NCI-H1417 (cell line): ENCODE measurements at regions not wholly inside any gene's neighbourhood (a gene's known extent, or its start where the extent isn't known, plus 50 kb on each side); places are given as distances from the start of the nearest gene placed in this dataset.
A peak's percentile ranks its signal among the peaks of the same experiment; 100 is the strongest.
"Not testable (repeated sequence)": the region's sequence is repeated elsewhere in the genome, so short reads cannot be mapped to it uniquely, and the experiment has no call there.

Experiments used
- DNase-seq, 3 experiments: peaks; one replicate each; lab custom pipeline; 2025; lab: John Stamatoyannopoulos, UW

DNA sequence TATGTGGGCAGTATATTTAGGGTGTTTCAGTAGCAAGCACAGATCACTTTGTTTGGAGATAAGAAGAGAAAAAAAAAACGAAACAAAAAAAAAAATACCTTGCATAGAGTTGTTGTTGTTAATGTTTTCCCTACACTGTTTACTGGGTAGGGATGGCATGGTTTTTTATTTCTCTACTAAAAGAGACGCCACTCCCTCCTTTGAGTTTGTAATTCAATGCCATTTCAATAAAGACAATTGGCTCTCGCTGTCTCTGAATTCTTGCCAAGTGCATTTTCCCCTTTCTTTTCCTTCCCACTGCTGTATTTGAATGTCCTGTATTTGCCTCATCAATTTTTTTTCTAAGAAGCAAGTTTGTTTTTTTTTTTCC lies 213.9 kb upstream of the UBASH3B start:
- peak in 1 of 3 experiments; percentile 56 for DNase-seq

DNA sequence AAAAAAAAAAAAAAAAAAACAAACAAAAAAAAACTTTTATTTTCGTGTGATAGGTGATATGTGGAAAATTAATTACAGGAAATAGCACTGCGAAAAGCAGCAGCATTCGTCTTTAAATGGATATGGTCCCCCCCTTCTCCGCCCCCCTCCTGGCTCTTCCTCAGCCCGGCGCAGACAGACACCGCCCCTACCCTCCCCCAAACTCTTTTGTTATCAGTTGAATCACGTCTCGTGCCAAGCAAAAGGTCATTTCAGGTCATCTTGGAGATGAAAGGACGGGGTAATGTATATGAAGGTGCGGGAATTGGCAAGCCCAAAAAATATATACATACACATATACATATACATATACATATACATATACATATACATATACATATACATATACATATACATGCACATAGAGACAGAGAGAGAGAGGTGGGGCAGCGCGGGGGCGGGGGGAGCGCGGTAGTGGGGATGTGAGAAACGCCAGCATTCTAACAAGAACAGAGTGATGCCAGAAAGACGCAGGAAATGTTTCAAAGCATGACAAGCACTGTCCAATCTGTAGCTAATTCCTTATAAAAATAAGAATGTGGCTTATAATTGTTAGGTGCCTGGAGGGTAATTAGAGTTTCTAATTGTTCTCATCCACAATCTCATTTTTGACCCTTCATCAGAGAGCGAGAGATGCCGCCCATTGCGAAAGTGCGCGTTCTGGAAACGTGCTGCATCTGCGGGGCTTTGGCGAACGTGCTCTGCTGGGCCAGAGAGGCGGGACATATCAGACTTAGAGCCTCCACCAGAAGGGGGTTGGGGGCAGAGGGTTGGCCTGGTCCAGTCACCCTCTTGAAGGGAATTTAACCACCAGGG lies 214.5 kb upstream of the UBASH3B start:
- DNase-seq: peak in 1 of 3 experiments; percentile 56

DNA sequence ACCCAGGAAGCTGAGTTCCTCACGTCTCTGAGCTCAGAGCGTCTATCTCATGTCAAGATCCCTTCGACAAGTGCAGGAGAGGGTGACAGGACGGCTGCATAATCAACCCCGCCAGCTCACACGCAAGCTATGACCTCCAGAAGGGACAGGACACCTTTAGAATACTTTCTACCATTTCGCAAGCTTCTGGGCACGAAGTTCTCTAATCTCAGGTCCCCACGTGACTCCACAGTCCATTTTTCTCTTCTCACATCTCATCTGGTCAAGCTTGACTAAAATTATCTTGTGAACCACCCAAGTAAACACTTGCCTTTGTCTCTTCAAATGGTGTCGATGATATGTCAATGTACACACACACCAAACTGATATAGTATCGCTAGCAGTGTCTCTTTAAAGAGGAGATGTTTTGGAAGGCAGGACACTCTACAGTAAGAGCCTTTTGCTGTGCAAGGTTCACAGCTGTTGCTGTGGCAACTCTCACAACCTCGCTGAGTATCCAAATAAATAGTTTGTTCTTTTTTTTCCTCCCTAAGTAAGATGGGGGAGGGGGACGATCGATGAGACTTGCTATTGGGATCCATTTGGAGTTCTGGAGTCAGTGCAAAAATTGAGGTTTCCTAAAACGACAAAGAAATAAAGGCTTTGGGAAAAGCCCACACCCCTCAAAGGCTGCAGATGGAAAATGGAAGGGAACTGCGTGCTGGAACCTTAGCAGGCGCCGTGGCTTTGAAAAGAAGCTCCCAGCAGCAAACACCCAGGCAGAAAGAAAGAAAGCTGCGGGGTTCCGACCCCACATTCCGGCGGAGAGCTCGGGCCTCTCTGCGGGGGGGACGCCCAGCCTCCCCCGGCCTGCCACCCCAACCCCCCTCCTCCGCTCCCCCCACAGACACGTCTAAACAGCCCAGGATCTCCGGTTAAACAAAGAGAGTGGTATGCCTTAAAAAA lies 215.4 kb upstream of the UBASH3B start:
- DNase-seq: peak in 2 of 3 experiments; percentile 16 to 71

DNA sequence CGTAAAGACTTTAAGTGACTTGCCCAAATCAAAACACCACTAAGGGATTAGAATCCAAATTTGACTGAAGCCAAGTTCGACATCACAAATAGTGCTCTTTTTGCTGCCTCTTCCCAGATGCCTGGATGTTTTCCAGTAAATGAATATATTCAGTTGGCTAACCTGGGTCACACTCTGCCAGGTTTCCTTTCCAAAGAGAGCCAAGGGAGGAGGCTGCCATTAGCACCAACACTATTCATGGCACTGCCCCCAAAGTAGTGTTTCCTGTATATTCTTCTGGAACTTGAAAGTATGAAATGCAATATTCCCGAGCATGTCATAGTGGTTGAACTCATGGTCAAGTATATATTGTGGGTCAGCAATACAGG lies 219.3 kb upstream of the UBASH3B start:
- no peak for DNase-seq

DNA sequence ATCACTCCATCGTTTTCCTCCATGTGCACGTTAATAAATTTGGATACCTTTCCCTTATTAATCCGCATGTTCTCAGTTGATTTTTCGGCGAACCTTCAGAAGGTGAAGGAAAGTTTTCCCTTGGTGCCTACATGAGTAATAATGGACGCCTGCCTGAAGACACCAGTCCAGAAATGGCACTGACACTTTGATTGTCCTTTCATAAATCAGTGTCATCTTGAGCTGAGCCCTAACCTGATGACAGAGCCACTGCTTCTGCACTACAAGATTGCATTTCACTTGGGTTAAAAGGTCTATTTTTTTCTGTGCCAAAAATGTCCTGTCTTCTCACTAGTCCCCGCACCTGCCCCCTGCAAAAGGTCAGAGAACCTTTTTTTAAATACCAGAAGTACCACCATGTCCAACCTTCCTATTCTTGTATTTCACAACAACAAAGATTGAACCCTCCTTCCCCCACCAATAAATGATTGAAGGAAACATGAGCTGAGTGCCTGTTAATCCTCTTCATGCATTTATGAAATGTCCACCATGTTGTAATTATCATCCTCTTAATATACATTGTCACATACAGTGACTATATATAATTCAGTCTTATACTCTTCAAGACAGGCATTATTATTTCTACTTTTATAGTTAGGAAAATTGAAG lies 219.9 kb upstream of the UBASH3B start:
- no peak for DNase-seq

DNA sequence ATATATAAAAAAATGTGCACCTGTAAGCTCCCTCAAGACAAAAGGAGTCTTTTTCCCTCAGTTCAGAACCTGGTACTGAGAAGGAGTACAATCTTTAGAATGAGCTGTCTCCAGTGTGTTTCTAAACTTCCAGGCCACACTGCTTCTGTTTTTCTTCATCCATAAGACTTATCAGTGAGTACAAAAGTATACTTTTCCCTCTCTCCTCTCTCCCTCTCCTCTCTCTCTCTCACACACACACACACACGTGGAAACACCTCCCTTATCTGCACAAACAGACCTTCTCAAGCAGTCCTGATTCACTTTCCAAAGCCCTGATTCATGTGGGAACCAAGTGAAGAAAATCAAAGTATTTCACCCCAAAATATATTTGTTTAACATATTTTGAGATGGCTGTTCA lies 220.7 kb upstream of the UBASH3B start:
- DNase-seq: no peak

DNA sequence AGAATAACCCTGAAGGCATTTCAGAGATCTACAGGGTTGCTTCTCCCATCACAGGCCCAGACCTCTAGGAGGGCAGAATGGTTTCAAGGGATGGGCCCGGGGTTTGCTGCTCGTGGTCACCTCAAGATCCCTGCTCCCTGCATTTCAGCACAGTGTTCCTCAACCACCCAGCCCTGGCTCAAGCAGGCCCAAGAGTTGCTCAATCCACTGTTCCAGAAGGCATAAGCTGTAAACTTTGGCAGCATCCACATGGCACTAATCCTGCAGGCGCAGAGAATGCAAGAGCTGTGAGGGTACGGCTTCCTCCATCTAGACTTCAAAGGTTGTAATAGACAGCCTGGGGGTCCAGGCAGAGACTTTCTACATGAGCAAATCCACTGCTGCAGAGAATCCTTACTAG lies 225.0 kb upstream of the UBASH3B start:
- DNase-seq: no peak

DNA sequence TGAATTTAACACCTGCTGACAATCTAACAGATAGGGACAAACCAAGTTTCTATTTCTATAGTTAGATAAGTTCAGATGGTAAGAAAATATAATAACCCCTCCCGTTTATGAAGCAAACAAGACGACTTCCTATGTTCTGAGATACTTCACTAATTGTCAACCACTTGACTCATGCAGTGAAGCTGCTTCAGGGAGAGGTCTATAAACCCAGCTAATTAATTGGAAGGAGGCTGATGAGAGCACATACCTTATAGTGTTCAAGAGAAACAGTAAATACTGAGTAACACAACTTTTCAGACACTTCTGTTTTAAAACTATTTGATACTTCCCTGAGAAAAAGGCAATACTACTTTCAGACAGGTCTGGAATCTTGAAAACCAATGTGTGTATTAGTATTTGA lies 229.4 kb upstream of the UBASH3B start:
- no peak for DNase-seq

DNA sequence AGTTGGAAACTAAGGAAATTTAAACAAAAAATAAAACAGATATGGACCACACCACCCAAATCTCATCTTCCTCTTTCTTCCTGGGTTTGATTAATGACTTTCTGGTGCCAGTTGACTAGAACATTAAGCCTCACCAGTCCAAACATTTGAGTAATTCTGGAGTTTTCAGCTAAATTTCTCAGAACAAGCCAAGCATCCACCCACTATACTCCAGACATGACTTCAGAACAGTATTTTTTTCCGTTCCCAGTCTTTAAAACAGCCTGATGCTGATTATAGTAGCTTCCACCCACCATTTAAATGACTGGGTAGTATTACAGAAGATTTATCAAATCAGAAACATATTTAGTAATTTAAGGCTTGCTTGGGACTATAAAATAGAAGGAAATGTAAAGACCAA lies 230.9 kb upstream of the UBASH3B start:
- no peak for DNase-seq

DNA sequence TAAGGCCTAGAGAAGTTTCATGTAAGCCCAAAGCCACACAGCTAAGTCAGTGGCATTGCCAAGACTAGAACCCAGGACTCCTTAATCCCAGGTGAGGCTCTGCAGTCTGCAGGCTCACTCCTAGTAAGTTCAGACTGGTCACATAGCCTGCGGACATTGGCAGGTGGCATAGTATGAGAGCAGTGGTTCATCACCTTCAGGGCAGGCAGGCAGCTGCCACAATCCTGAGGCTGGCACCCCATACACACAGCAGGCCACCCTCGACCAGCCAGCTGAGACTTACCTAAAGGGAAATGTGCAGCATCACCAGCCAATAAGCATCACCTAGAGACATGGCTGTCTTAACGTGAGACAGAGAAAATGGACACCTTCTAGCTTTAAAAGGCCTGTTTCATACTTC lies 231.6 kb upstream of the UBASH3B start:
- no peak for DNase-seq

DNA sequence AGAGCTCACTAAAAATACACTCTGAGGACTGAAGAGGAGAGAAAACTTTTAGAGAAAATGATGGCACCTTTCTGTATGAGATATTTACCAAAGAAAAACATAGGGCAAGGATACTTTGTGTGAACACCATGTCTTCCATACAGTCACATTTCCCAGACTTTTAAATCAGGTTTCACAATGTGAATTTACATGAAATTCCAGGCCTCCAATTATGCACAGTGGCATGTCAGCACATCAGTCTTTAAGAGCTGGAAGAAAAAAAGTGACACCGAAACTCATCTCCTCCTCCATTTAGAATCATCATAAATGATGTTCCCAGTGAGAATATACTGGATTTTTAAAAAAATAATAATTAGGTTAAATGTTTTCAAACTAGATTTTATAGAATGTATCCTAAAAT lies 232.2 kb upstream of the UBASH3B start:
- no peak for DNase-seq

DNA sequence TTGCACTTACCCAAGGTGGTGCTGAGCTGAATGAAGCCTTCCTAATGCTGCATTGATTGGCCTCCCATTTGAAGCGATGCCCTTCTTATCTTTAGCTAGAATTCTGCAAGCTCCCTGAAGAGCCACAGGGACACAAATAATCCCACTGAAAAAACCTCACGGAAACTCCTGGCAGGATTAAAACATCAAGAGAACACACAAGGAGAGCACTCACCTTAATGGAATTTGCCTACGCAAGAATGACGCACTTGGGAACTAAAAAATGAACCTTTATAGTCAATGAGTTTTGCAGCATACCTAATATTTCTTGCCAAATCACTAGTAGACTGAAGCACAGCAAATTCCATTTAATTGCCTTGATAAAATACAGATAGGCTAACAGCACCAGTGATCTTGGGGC lies 232.8 kb upstream of the UBASH3B start:
- no peak for DNase-seq

DNA sequence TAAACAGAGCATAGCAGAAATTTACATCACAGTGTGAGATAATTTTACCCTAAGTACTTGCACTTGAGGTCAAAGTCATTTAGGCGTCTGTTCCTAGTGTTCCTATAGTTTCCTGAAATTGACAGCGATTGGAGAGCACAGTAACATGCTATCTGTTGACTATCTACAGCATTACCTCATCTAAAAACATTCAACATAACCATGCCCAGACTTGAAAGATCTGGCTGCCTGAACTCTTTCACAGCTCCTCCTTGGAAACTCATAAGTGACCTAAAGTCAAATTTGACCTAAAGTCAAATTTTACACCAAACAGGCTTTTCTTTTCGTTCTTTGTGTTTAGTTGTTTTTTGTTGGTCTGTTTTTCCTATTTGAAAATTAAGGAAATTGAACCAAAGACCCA lies 233.8 kb upstream of the UBASH3B start:
- DNase-seq: no peak

DNA sequence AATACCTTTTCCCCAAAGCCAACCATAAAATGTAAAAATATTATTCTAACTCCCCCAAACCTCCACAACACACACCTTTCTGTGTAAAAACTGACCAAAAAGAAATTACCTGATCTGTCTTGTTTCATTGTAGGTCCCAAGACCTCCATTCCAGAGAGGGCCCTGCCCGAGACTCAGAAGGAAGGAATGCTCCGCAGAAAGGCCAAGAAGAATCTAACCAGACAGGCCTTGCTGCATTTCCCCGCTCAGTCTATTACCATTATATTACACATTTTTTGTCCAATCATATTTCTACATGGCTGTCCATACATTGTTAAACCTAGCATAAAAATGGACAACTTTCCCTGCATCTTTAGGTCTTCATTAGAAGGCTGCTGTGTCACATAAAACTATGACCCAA lies 237.5 kb upstream of the UBASH3B start:
- DNase-seq: no peak

DNA sequence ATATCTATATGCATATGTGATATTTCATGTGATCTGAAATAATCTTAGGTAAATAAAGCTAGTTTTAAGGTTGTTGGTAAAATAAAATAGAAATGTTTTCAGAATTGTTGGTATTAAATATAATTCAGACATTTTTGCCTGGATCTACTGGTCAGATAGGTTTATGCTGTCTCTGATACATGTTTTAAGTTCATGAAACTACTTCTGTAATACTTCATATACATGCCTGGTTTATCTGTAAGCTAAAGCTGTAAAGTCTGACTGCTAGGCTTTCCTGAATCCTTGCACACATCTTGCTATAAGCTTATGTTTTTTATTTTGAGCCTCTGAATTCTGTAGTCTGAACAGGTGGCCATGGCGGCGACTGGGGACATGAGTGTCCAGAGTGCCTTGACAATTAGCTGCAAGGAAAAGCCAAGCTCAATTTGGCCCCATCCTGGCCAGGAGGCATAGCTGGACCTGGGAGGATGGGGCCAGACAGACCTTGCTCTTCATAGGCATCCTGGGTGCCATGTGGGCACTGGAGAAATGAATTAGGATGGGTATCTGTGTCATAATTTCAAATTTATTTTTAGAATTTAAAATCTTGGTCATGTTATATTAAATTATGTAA lies 241.0 kb upstream of the UBASH3B start:
- no peak for DNase-seq

DNA sequence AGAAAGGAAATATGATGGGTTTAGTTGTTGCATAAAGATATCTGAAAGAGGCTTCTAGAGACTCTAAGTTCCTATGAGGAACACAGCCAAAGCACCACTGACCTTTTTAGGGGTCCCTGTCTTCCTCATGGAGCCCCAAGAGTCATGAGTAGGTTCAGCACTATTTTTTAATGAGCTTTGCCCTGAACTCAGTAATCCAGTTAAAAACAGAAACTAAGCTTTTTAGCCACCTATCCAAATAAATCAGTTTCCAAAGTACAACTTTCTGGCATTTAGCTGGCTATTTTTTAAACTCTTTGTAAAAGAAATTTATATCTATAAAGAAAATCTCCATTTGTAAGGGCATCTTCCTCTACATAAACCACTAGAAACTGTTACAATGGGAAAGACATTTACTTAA lies 241.8 kb upstream of the UBASH3B start:
- no peak for DNase-seq

DNA sequence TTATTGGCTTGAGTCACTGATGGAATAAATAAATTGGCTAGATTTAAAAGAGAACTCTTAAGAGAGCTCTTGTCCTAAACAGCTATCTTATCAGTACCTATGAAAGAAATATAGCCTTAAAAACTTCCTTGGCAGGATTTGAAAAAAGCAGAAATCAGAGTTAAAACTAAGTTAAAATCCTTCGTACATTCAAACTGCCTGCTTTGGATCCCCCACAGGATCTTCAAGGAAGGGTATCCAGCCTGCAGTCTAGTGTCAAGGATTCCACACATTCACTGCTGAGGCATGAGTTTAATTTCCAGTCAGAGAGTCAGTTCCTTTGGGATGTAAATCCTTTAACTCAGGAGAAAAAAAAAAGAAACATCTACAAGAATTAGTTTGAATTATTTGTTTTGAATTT lies 242.9 kb upstream of the UBASH3B start:
- DNase-seq: no peak

DNA sequence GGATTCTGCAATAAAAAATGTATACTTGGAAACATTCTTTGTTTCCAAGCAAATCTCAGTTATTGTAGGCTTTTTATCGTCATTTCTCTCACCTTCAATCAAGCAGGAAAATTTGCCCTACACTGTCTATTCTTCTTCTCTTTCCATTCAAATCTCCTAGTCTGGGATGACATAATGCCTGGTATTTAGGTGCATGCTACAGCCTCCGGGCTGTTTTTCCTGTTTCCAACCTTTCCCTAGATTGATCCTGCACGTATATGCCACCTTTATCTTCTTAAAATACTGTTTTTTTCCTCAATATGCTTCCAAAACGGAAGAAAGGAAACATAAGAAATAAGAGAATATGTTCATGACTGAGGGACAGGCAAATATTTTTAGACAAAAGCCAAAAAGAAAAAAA lies 249.1 kb upstream of the UBASH3B start:
- no peak for DNase-seq

DNA sequence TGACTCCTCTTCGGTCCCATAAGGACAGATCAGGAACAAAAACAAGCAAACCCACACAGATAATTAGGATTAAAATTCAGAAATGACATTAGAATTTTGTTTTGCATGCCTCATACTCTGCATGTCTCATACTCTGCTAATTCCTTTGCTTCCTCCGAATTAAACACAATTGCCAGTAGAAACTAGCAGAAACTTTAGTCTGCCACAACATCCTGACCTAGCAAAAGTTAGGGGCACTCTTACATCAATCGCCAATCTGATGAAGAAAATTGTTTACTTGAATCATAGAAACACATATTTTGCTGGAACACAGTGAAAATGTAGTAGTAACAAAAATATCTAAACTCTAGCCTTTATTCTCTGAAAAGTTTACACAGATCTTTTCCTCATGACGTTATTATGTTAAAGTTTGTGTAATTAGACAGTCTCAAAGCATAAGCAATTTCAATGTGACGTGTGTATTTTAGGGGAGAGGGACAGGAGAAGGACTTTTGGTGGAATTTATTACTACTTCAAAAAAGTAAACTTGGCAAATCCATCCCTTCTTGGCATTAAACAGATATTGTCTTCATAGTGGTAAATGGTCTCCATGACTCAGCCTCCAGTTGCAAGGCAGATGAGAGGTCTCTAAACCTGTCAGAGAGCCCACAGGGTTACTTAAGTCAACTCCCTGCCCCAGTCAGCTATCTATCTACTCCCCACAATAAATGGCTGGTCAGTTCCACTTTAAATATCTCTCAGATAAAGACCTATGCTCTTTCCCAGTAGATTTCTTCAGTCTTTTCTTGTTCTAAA lies 249.8 kb upstream of the UBASH3B start:
- no peak for DNase-seq

DNA sequence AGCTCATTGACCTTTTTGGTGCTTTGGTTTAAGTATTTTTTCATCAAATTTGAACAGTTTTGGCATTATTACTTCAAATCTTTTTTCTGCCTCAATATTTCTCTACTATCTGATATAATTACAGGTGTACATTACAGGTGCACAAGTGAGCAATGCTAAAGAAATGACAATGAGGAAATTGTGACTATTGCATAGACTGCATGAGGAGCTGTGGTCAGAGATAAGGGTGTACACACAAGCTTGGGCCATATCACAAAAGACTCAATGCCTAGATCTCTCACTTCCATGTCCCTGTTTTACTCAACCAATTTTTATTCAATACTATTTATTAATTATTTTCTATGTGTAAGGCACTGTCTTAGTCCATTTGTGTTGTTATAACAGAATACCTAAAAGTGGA lies 251.0 kb upstream of the UBASH3B start:
- DNase-seq: no peak

DNA sequence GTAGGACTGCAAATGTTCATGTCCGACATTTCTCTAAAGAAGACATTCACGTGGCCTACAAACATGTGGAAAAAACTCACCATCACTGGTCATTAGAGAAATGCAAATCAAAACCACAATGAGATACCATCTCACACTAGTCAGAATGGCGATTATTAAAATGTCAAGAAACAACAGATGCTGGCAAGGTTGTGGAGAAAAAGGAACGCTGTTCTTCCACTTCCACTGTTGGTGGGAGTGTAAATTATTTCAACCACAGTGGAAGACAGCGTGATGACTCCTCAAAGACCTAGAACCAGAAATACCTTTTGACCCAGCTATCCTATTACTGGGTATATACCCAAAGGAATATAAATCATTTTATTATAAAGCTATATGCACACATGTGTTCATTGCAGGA lies 253.9 kb upstream of the UBASH3B start:
- DNase-seq: not testable (repeated sequence)
